ENCODE measurements at regions not wholly inside any gene's neighbourhood (a gene's known extent, or its start where the extent isn't known, plus 50 kb on each side); places are given as distances from the start of the nearest gene placed in this dataset.

DNA sequence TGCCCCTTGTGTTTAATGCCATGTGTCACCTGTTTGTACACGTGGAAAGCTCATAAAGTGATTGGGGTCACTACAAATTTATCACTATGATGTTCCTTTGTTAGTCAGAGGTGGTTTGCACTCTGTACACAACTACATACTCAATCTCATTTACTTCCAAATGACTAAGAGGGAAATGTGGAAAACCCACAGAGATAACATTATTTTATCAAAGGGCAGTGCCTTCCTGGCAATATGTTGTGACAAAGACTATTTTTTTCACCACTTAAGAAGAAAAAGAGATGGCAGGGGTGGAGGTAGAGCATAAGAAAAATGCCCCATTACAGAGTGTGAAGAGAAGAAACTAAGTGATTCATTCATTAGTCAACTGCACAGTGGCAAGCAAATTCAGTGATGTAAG lies 1064.1 kb upstream of the FLRT2 start:
- TF ChIP-seq CTCF (IDR thresholded peaks at IDR 0.05; ENCODE audit: poor library complexity) (no peak), EZH2 (IDR thresholded peaks at IDR 0.05; ENCODE audit: borderline replicate concordance) (no peak)
